ENCODE measurements at regions not wholly inside any gene's neighbourhood (a gene's known extent, or its start where the extent isn't known, plus 50 kb on each side); places are given as distances from the start of the nearest gene placed in this dataset.

- Mint-ChIP-seq H3K4me3 (ENCODE audit: low read depth) (no peak overlapping the region), H3K4me1 (ENCODE audit: low read depth) (peaks cover 2% of the 10 kb centered on the region), H3K36me3 (ENCODE audit: insufficient read depth) (no peaks in the 10 kb centered on the region), H3K27ac (no peak overlapping the region), H3K27me3 (peaks cover 3% of the 10 kb centered on the region), H3K9me3 (ENCODE audit: low read depth) (peaks cover 3% of the 10 kb centered on the region)
- TF ChIP-seq CTCF (IDR thresholded peaks at IDR 0.05; ENCODE audit: unreplicated experiment) = no peak
- no peak for DNase-seq (ENCODE audit: low spot score, unreplicated experiment)
Measured at GRCh38 chrX:94511564-94511963, 837.6 kb downstream of the FAM133A start.

GRCh38 chrX:94515009-94515408 is 841.0 kb downstream of the FAM133A start:
- TF ChIP-seq CTCF (IDR thresholded peaks at IDR 0.05; ENCODE audit: unreplicated experiment) = no peak
- H3K36me3 Mint-ChIP-seq (ENCODE audit: insufficient read depth) = peaks cover 5% of the 10 kb centered on the region
- DNase-seq (ENCODE audit: low spot score, unreplicated experiment) = no peak
- H3K4me3 Mint-ChIP-seq (ENCODE audit: low read depth) = no peak overlapping the region
- no peaks in the 10 kb centered on the region for H3K27me3 Mint-ChIP-seq
- peaks cover 9% of the 10 kb centered on the region for H3K9me3 Mint-ChIP-seq (ENCODE audit: low read depth)
- peaks cover 2% of the 10 kb centered on the region for H3K4me1 Mint-ChIP-seq (ENCODE audit: low read depth)
- no peak overlapping the region for H3K27ac Mint-ChIP-seq

- H3K36me3 Mint-ChIP-seq (ENCODE audit: insufficient read depth) = peaks cover 3% of the 10 kb centered on the region
- no peak for TF ChIP-seq CTCF (IDR thresholded peaks at IDR 0.05; ENCODE audit: unreplicated experiment)
- no peaks in the 10 kb centered on the region for H3K27me3 Mint-ChIP-seq
- H3K27ac Mint-ChIP-seq = no peak overlapping the region
- no peaks in the 10 kb centered on the region for H3K4me1 Mint-ChIP-seq (ENCODE audit: low read depth)
- no peak for DNase-seq (ENCODE audit: low spot score, unreplicated experiment)
- no peak overlapping the region for H3K4me3 Mint-ChIP-seq (ENCODE audit: low read depth)
- peaks cover 38% of the 10 kb centered on the region for H3K9me3 Mint-ChIP-seq (ENCODE audit: low read depth)
Measured at GRCh38 chrX:94524867-94525266, 850.9 kb downstream of the FAM133A start.

GRCh38 chrX:94545722-94546121 is 871.7 kb downstream of the FAM133A start:
- no peak for DNase-seq (ENCODE audit: low spot score, unreplicated experiment)
- Mint-ChIP-seq H3K9me3 (ENCODE audit: low read depth) (peaks cover 12% of the 10 kb centered on the region), H3K27me3 (no peaks in the 10 kb centered on the region), H3K4me3 (ENCODE audit: low read depth) (no peak overlapping the region), H3K27ac (no peak overlapping the region), H3K36me3 (ENCODE audit: insufficient read depth) (peaks cover under 1% of the 10 kb centered on the region), H3K4me1 (ENCODE audit: low read depth) (peaks cover 7% of the 10 kb centered on the region)
- no peak for TF ChIP-seq CTCF (IDR thresholded peaks at IDR 0.05; ENCODE audit: unreplicated experiment)

GRCh38 chrX:94551831-94552230 is 877.8 kb downstream of the FAM133A start:
- peaks cover 16% of the 10 kb centered on the region for H3K9me3 Mint-ChIP-seq (ENCODE audit: low read depth)
- H3K27me3 Mint-ChIP-seq = no peaks in the 10 kb centered on the region
- no peak overlapping the region for H3K4me3 Mint-ChIP-seq (ENCODE audit: low read depth)
- H3K4me1 Mint-ChIP-seq (ENCODE audit: low read depth) = no peaks in the 10 kb centered on the region
- no peak for DNase-seq (ENCODE audit: low spot score, unreplicated experiment)
- no peak for TF ChIP-seq CTCF (IDR thresholded peaks at IDR 0.05; ENCODE audit: unreplicated experiment)
- peaks cover 3% of the 10 kb centered on the region for H3K36me3 Mint-ChIP-seq (ENCODE audit: insufficient read depth)
- no peak overlapping the region for H3K27ac Mint-ChIP-seq
